ENCODE measurements at regions not wholly inside any gene's neighbourhood (a gene's known extent, or its start where the extent isn't known, plus 50 kb on each side); places are given as distances from the start of the nearest gene placed in this dataset.

DNA sequence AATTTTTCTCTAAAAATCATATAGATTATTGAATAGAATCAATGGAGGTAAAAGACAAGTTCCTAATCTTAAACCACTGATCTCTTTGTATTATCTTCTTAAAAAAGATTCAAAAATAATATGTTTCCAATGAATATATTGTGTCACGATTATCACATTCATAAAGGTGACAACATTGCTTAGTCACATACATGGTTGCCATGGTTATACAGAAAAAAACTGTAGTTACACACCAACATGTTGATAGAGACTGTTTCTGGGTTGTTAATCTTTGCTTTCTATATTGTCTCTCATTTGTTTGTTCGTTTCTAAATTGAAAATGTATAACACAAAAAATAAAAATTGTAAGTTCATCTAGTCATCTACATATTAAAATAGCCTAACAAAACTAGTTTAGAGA, 376.0 kb upstream of the ALCAM start:
- no peak overlapping the region for H3K4me3 ChIP-seq (ENCODE audit: low read length)
- TF ChIP-seq, protein P1, sequence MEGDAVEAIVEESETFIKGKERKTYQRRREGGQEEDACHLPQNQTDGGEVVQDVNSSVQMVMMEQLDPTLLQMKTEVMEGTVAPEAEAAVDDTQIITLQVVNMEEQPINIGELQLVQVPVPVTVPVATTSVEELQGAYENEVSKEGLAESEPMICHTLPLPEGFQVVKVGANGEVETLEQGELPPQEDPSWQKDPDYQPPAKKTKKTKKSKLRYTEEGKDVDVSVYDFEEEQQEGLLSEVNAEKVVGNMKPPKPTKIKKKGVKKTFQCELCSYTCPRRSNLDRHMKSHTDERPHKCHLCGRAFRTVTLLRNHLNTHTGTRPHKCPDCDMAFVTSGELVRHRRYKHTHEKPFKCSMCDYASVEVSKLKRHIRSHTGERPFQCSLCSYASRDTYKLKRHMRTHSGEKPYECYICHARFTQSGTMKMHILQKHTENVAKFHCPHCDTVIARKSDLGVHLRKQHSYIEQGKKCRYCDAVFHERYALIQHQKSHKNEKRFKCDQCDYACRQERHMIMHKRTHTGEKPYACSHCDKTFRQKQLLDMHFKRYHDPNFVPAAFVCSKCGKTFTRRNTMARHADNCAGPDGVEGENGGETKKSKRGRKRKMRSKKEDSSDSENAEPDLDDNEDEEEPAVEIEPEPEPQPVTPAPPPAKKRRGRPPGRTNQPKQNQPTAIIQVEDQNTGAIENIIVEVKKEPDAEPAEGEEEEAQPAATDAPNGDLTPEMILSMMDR (conservative IDR thresholded peaks at IDR 0.05; ENCODE audit: low read length) = no peak
- no peak for DNase-seq (ENCODE audit: low read depth)

DNA sequence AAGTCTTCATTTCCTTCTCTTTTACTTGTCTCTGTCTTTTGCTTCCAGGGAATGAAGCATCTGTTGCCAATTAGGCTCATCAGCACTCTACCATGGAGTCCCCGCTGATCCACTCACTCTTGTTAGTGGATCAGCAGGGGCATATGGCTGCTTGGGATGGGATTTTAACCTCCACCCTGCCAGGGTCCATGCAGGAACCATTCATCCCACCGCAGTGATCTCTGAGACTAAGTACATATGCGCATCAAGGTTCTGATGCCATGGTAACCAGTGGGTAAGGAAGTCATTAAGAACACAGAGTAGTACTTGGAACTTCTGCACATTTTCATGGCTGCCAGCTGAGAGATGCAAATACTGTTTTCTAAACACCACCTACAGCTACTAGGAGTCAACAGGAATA, 374.0 kb upstream of the ALCAM start:
- no peak overlapping the region for H3K4me3 ChIP-seq (ENCODE audit: low read length)
- no peak for DNase-seq (ENCODE audit: low read depth)
- TF ChIP-seq, protein P1 (conservative IDR thresholded peaks at IDR 0.05; ENCODE audit: low read length) = no peak

DNA sequence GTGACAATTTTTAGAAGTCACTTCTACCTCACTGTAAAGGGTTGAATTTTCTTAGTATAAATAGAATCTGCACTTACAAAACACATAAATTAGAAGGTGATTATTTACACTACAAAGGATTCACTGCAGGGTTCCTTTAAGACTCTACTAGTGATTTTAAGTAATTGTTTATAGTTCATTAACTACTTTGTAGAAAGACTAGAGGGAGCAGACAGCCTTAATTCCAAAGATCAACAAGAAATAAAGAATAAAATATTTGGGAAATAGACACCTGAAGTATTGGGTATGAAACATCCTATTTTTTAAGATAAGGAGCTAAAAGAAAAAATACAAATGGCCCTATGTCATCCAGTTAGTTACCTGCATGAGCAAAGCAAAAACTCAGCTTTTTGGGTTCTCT, 360.5 kb upstream of the ALCAM start:
- DNase-seq (ENCODE audit: low read depth) = no peak
- TF ChIP-seq, protein P1 (conservative IDR thresholded peaks at IDR 0.05; ENCODE audit: low read length) = no peak

DNA sequence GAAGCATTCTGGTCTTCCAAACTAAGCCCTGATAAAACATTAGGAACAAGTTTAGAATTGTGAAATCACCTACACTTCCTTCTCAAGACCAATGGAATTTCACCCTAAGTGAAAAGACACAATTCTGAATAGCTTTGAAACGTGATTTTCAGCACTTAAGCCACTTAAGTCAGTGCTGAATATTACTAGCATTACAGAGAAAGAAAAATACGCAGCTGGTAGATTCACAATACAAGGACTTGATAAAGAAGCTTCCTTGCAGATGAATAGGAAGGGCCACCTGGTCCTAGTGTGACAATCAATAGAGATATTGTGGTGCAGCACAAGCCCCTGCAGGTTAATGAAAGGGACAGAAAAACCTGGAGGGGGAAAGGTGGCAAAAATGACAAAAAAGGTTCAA, 353.1 kb upstream of the ALCAM start:
- TF ChIP-seq, protein P1 (conservative IDR thresholded peaks at IDR 0.05; ENCODE audit: low read length) = no peak
- no peak for DNase-seq (ENCODE audit: low read depth)

More for the DNA sequence above, 360.5 kb upstream of the ALCAM start:
- H3K4me3 ChIP-seq (ENCODE audit: low read length) = no peak overlapping the region

GRCh38 chr3:105014631-105015030, 352.1 kb upstream of the ALCAM start:
- DNase-seq (ENCODE audit: low read depth) = peak; percentile 5
- TF ChIP-seq, protein P1 (conservative IDR thresholded peaks at IDR 0.05; ENCODE audit: low read length) = no peak
- no peak overlapping the region for H3K4me3 ChIP-seq (ENCODE audit: low read length)

More for the DNA sequence above, 353.1 kb upstream of the ALCAM start:
- no peak overlapping the region for H3K4me3 ChIP-seq (ENCODE audit: low read length)

DNA sequence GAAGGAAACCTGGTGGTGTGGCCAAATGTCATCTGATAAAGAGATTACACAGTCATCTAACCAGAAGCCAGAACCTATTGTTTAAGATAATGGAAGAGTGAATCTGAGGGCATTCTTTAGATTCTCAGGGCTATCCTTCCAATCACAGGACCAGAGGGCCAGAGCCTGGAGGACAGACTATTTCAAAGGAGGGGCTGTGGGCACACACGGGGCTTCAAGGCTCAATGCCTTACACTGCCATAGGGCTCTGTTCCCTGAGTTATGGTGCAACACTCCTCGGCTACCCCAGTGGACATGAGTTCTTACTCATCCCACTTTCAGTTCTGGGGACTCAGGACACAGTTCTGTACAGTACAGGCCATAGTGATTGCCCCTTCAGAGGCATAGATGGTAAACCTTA, 343.9 kb upstream of the ALCAM start:
- no peak for DNase-seq (ENCODE audit: low read depth)
- TF ChIP-seq, protein P1 (conservative IDR thresholded peaks at IDR 0.05; ENCODE audit: low read length) = no peak
- H3K4me3 ChIP-seq (ENCODE audit: low read length) = no peak overlapping the region

DNA sequence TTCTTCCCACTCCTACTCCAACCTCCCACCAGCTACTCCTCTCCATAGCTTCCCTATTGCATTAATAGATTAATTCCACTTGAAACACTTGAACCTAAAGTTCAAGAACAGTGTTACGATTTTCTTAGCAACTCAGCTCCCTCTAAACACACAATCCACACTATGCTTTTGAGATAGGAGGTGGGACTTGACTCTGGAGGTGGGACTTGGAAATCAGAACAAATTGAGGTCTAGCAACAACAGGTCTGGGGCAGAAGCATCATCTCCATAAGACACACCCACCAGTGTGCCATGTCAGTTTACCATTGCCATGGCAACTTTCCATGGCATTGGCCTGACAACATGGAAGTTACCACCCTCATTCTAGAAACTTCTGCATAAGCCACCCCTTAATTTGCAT, 336.5 kb upstream of the ALCAM start:
- no peak overlapping the region for H3K4me3 ChIP-seq (ENCODE audit: low read length)
- TF ChIP-seq, protein P1 (conservative IDR thresholded peaks at IDR 0.05; ENCODE audit: low read length) = no peak
- DNase-seq (ENCODE audit: low read depth) = no peak
